ENCODE measurements at regions not wholly inside any gene's neighbourhood (a gene's known extent, or its start where the extent isn't known, plus 50 kb on each side); places are given as distances from the start of the nearest gene placed in this dataset.
"Not testable (repeated sequence)": the region's sequence is repeated elsewhere in the genome, so short reads cannot be mapped to it uniquely, and the experiment has no call there.

GRCh38 chr2:35116151-35116550, 1239.4 kb upstream of the CRIM1 start:
- Mint-ChIP-seq H3K4me1 (no peaks in the 10 kb centered on the region), H3K9me3 (peaks cover 3 to 19% (median 10%) of the 10 kb centered on the region in 7 donors), H3K27ac (no peak overlapping the region), H3K27me3 (no peaks in the 10 kb centered on the region), H3K4me3 (no peak overlapping the region), H3K36me3 (no peaks in the 10 kb centered on the region)
- DNase-seq, result no peak
- H3K36me3 ChIP-seq (ENCODE audit: control insufficient read depth, insufficient read depth, low read length), result no peaks in the 10 kb centered on the region
- H3K4me1 ChIP-seq (ENCODE audit: control insufficient read depth, insufficient read depth, low read length, poor library complexity, severe bottlenecking), result no peaks in the 10 kb centered on the region
- ATAC-seq (ENCODE audit: low read depth in 2 of 2), result no peak
- H3K27me3 ChIP-seq (ENCODE audit: control insufficient read depth, insufficient read depth, low read length), result no peaks in the 10 kb centered on the region
- H3K4me3 ChIP-seq (ENCODE audit: low read depth, low read length), result no peak overlapping the region
- no peak overlapping the region for H3K27ac ChIP-seq (ENCODE audit: insufficient read depth, low read length, poor library complexity, severe bottlenecking)
- peaks cover 0 to 5% of the 10 kb centered on the region in 2 experiments for H3K9me3 ChIP-seq (ENCODE audit: control insufficient read depth in 2 of 2, low read length in 2 of 2)

- H3K27ac Mint-ChIP-seq, result no peak overlapping the region
- H3K9me3 Mint-ChIP-seq, result peaks cover 3 to 19% (median 10%) of the 10 kb centered on the region in 7 donors
- no peaks in the 10 kb centered on the region for H3K27me3 Mint-ChIP-seq
- Histone ChIP-seq H3K27ac (ENCODE audit: insufficient read depth, low read length, poor library complexity, severe bottlenecking) (no peak overlapping the region), H3K9me3 (ENCODE audit: control insufficient read depth in 2 of 2, low read length in 2 of 2) (peaks cover 0 to 5% of the 10 kb centered on the region in 2 experiments), H3K4me1 (ENCODE audit: control insufficient read depth, insufficient read depth, low read length, poor library complexity, severe bottlenecking) (no peaks in the 10 kb centered on the region), H3K4me3 (ENCODE audit: low read depth, low read length) (no peak overlapping the region), H3K27me3 (ENCODE audit: control insufficient read depth, insufficient read depth, low read length) (no peaks in the 10 kb centered on the region), H3K36me3 (ENCODE audit: control insufficient read depth, insufficient read depth, low read length) (no peaks in the 10 kb centered on the region)
- no peaks in the 10 kb centered on the region for H3K4me1 Mint-ChIP-seq
- DNase-seq, result no peak
- H3K36me3 Mint-ChIP-seq, result no peaks in the 10 kb centered on the region
- no peak overlapping the region for H3K4me3 Mint-ChIP-seq
- no peak for ATAC-seq (ENCODE audit: low read depth in 2 of 2)
These were observed 1240.8 kb upstream of the CRIM1 start for GRCh38 chr2:35114765-35115164.

GRCh38 chr2:35112367-35112766, 1243.2 kb upstream of the CRIM1 start:
- ATAC-seq (ENCODE audit: low read depth in 2 of 2); H3K36me3 ChIP-seq (ENCODE audit: control insufficient read depth, insufficient read depth, low read length); H3K9me3 ChIP-seq (ENCODE audit: control insufficient read depth in 2 of 2, low read length in 2 of 2); H3K27me3 ChIP-seq (ENCODE audit: control insufficient read depth, insufficient read depth, low read length); H3K27me3 Mint-ChIP-seq; H3K4me1 ChIP-seq (ENCODE audit: control insufficient read depth, insufficient read depth, low read length, poor library complexity, severe bottlenecking); H3K27ac ChIP-seq (ENCODE audit: insufficient read depth, low read length, poor library complexity, severe bottlenecking); H3K4me3 Mint-ChIP-seq; H3K36me3 Mint-ChIP-seq; H3K4me1 Mint-ChIP-seq; H3K27ac Mint-ChIP-seq; H3K4me3 ChIP-seq (ENCODE audit: low read depth, low read length); DNase-seq: not testable (repeated sequence)
- H3K9me3 Mint-ChIP-seq, result peaks cover 0 to 13% (median 6%) of the 10 kb centered on the region in 7 donors

GRCh38 chr2:35104309-35104708, 1251.3 kb upstream of the CRIM1 start:
- H3K36me3 ChIP-seq (ENCODE audit: control insufficient read depth, insufficient read depth, low read length), result no peaks in the 10 kb centered on the region
- H3K36me3 Mint-ChIP-seq, result no peaks in the 10 kb centered on the region
- peaks cover 0 to 1% of the 10 kb centered on the region in 2 experiments for H3K9me3 ChIP-seq (ENCODE audit: control insufficient read depth in 2 of 2, low read length in 2 of 2)
- H3K4me3 ChIP-seq (ENCODE audit: low read depth, low read length), result no peak overlapping the region
- peaks cover 0 to 7% (median 2%) of the 10 kb centered on the region in 7 donors for H3K9me3 Mint-ChIP-seq
- ATAC-seq (ENCODE audit: low read depth in 2 of 2) (no peak), DNase-seq (no peak)
- no peaks in the 10 kb centered on the region for H3K27me3 Mint-ChIP-seq
- no peaks in the 10 kb centered on the region for H3K27me3 ChIP-seq (ENCODE audit: control insufficient read depth, insufficient read depth, low read length)
- no peak overlapping the region for H3K4me3 Mint-ChIP-seq
- H3K4me1 ChIP-seq (ENCODE audit: control insufficient read depth, insufficient read depth, low read length, poor library complexity, severe bottlenecking), result no peaks in the 10 kb centered on the region
- no peak overlapping the region for H3K27ac ChIP-seq (ENCODE audit: insufficient read depth, low read length, poor library complexity, severe bottlenecking)
- no peaks in the 10 kb centered on the region for H3K4me1 Mint-ChIP-seq
- no peak overlapping the region for H3K27ac Mint-ChIP-seq

- H3K27ac ChIP-seq (ENCODE audit: insufficient read depth, low read length, poor library complexity, severe bottlenecking), result no peak overlapping the region
- DNase-seq (no peak), ATAC-seq (ENCODE audit: low read depth in 2 of 2) (no peak)
- Mint-ChIP-seq H3K4me1 (no peaks in the 10 kb centered on the region), H3K27ac (no peak overlapping the region), H3K27me3 (no peaks in the 10 kb centered on the region), H3K4me3 (no peak overlapping the region), H3K36me3 (no peaks in the 10 kb centered on the region), H3K9me3 (peaks cover 0 to 4% (median 2%) of the 10 kb centered on the region in 7 donors)
- peaks cover 0 to 1% of the 10 kb centered on the region in 2 experiments for H3K9me3 ChIP-seq (ENCODE audit: control insufficient read depth in 2 of 2, low read length in 2 of 2)
- H3K4me3 ChIP-seq (ENCODE audit: low read depth, low read length), result no peak overlapping the region
- no peaks in the 10 kb centered on the region for H3K27me3 ChIP-seq (ENCODE audit: control insufficient read depth, insufficient read depth, low read length)
- H3K4me1 ChIP-seq (ENCODE audit: control insufficient read depth, insufficient read depth, low read length, poor library complexity, severe bottlenecking), result no peaks in the 10 kb centered on the region
- no peaks in the 10 kb centered on the region for H3K36me3 ChIP-seq (ENCODE audit: control insufficient read depth, insufficient read depth, low read length)
These were observed 1256.2 kb upstream of the CRIM1 start for GRCh38 chr2:35099342-35099741.

GRCh38 chr2:35082072-35082471, 1273.5 kb upstream of the CRIM1 start:
- Histone ChIP-seq H3K9me3 (ENCODE audit: control insufficient read depth in 2 of 2, low read length in 2 of 2) (peaks cover 0 to 3% of the 10 kb centered on the region in 2 experiments), H3K36me3 (ENCODE audit: control insufficient read depth, insufficient read depth, low read length) (no peaks in the 10 kb centered on the region), H3K27me3 (ENCODE audit: control insufficient read depth, insufficient read depth, low read length) (no peaks in the 10 kb centered on the region), H3K27ac (ENCODE audit: insufficient read depth, low read length, poor library complexity, severe bottlenecking) (no peak overlapping the region), H3K4me1 (ENCODE audit: control insufficient read depth, insufficient read depth, low read length, poor library complexity, severe bottlenecking) (no peaks in the 10 kb centered on the region), H3K4me3 (ENCODE audit: low read depth, low read length) (no peak overlapping the region)
- H3K9me3 Mint-ChIP-seq, result peaks cover 0 to 10% (median 4%) of the 10 kb centered on the region in 7 donors
- no peaks in the 10 kb centered on the region for H3K4me1 Mint-ChIP-seq
- no peaks in the 10 kb centered on the region for H3K27me3 Mint-ChIP-seq
- H3K36me3 Mint-ChIP-seq, result no peaks in the 10 kb centered on the region
- no peak overlapping the region for H3K27ac Mint-ChIP-seq
- ATAC-seq (ENCODE audit: low read depth in 2 of 2) (no peak), DNase-seq (no peak)
- H3K4me3 Mint-ChIP-seq, result no peak overlapping the region

- Mint-ChIP-seq H3K27ac (no peak overlapping the region), H3K4me3 (no peak overlapping the region), H3K36me3 (no peaks in the 10 kb centered on the region), H3K9me3 (peaks cover 0 to 10% (median 3%) of the 10 kb centered on the region in 7 donors), H3K4me1 (no peaks in the 10 kb centered on the region), H3K27me3 (no peaks in the 10 kb centered on the region)
- ATAC-seq (ENCODE audit: low read depth in 2 of 2) (no peak), DNase-seq (no peak)
- H3K27me3 ChIP-seq (ENCODE audit: control insufficient read depth, insufficient read depth, low read length), result no peaks in the 10 kb centered on the region
- H3K4me3 ChIP-seq (ENCODE audit: low read depth, low read length), result no peak overlapping the region
- H3K9me3 ChIP-seq (ENCODE audit: control insufficient read depth in 2 of 2, low read length in 2 of 2), result peaks cover 0 to 3% of the 10 kb centered on the region in 2 experiments
- no peaks in the 10 kb centered on the region for H3K4me1 ChIP-seq (ENCODE audit: control insufficient read depth, insufficient read depth, low read length, poor library complexity, severe bottlenecking)
- no peak overlapping the region for H3K27ac ChIP-seq (ENCODE audit: insufficient read depth, low read length, poor library complexity, severe bottlenecking)
- no peaks in the 10 kb centered on the region for H3K36me3 ChIP-seq (ENCODE audit: control insufficient read depth, insufficient read depth, low read length)
These were observed 1274.0 kb upstream of the CRIM1 start for GRCh38 chr2:35081622-35082015.

- Histone ChIP-seq H3K36me3 (ENCODE audit: control insufficient read depth, insufficient read depth, low read length) (no peaks in the 10 kb centered on the region), H3K9me3 (ENCODE audit: control insufficient read depth in 2 of 2, low read length in 2 of 2) (peaks cover 0 to 3% of the 10 kb centered on the region in 2 experiments), H3K4me3 (ENCODE audit: low read depth, low read length) (no peak overlapping the region), H3K4me1 (ENCODE audit: control insufficient read depth, insufficient read depth, low read length, poor library complexity, severe bottlenecking) (no peaks in the 10 kb centered on the region), H3K27ac (ENCODE audit: insufficient read depth, low read length, poor library complexity, severe bottlenecking) (no peak overlapping the region), H3K27me3 (ENCODE audit: control insufficient read depth, insufficient read depth, low read length) (no peaks in the 10 kb centered on the region)
- H3K4me3 Mint-ChIP-seq, result no peak overlapping the region
- peaks cover 0 to 10% (median 1%) of the 10 kb centered on the region in 7 donors for H3K9me3 Mint-ChIP-seq
- no peaks in the 10 kb centered on the region for H3K27me3 Mint-ChIP-seq
- ATAC-seq (ENCODE audit: low read depth in 2 of 2) (no peak), DNase-seq (no peak)
- no peaks in the 10 kb centered on the region for H3K36me3 Mint-ChIP-seq
- H3K27ac Mint-ChIP-seq, result no peak overlapping the region
- H3K4me1 Mint-ChIP-seq, result no peaks in the 10 kb centered on the region
These were observed 1274.5 kb upstream of the CRIM1 start for GRCh38 chr2:35081001-35081621.

Data from CD4-positive, CD25-positive, alpha-beta regulatory T cell (primary cell).